Spinal cord (tissue), 9 donors: ENCODE measurements at regions not wholly inside any gene's neighbourhood (a gene's known extent, or its start where the extent isn't known, plus 50 kb on each side); places are given as distances from the start of the nearest gene placed in this dataset.
A peak's percentile ranks its signal among the peaks of the same experiment; 100 is the strongest.

Source experiments
- DNase-seq, 6 donors: peaks; one replicate each; pipeline versions ENCODE4 v3.0.0 to v3.0.0-alpha.2; 2013 to 2015; ENCODE audit warnings: low spot score in 6 of 6, low read depth in 4 of 6
- H3K27ac ChIP-seq: one replicate; pipeline ENCODE4 v1.5.1; 2013; ENCODE audit warnings: low read depth, low read length, control low read depth
- H3K27me3 ChIP-seq: one replicate; pipeline ENCODE4 v1.6.1; 2013; ENCODE audit warnings: low read length; ENCODE audit not compliant: control insufficient read depth, insufficient read depth
- H3K36me3 ChIP-seq: one replicate; pipeline ENCODE4 v1.6.1; 2013; ENCODE audit warnings: low read length; ENCODE audit not compliant: control insufficient read depth, insufficient read depth
- H3K4me1 ChIP-seq: one replicate; pipeline ENCODE4 v1.6.1; 2013; ENCODE audit warnings: low read length; ENCODE audit not compliant: control insufficient read depth, insufficient read depth
- H3K4me3 ChIP-seq: one replicate; pipeline ENCODE4 v1.5.1; 2013; ENCODE audit warnings: low read depth, low read length, control low read depth
- H3K9me3 ChIP-seq: one replicate; pipeline ENCODE4 v1.6.1; 2013; ENCODE audit warnings: low read length; ENCODE audit not compliant: control insufficient read depth, insufficient read depth
- WGBS: methylation state at CpG from one replicate; pipeline ENCODE4 v1.1.5; 2013; ENCODE audit warnings: missing lambda C conversion rate; ENCODE audit not compliant: insufficient coverage; 5-methylcytosine and 5-hydroxymethylcytosine counted together
- donor health status: healthy.

DNA sequence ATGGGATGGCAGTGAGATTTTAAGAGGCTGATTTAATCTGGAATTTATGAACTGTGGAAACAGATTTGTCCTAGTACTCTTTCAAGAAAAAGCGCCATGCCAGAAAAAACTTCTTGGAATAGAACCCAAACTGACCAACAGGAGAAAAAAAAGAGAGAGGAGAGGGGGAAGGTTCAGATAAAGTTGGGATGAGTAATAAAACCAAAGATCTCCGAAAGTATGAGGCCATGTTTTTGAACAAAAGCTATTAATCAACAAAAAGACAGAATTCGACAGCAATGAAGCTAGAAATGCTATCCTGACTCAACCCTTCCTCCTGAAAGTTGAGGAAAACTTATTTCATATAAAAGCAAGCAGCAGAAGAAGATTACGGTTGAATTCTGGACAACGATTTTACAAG is 135.5 kb downstream of the CEMIP2 start:
- H3K4me1 ChIP-seq = no peaks in the 10 kb centered on the region
- WGBS = no CpG with 5 or more reads among the region's 5 CpGs
- DNase-seq = no peak
- no peak overlapping the region for H3K27ac ChIP-seq
- H3K36me3 ChIP-seq = no peaks in the 10 kb centered on the region
- H3K4me3 ChIP-seq = no peak overlapping the region
- H3K27me3 ChIP-seq = no peaks in the 10 kb centered on the region
- no peaks in the 10 kb centered on the region for H3K9me3 ChIP-seq

GRCh38 chr9:71630377-71630995 is 137.8 kb downstream of the CEMIP2 start:
- H3K9me3 ChIP-seq = no peaks in the 10 kb centered on the region
- DNase-seq = no peak
- no peaks in the 10 kb centered on the region for H3K27me3 ChIP-seq
- WGBS = 94% methylated on average over 3 of the region's 3 CpGs
- H3K4me3 ChIP-seq = no peak overlapping the region
- no peaks in the 10 kb centered on the region for H3K4me1 ChIP-seq
- no peak overlapping the region for H3K27ac ChIP-seq
- H3K36me3 ChIP-seq = no peaks in the 10 kb centered on the region

- WGBS = no CpG with 5 or more reads among the region's 3 CpGs
- Histone ChIP-seq H3K9me3 (no peaks in the 10 kb centered on the region), H3K27ac (no peak overlapping the region), H3K36me3 (no peaks in the 10 kb centered on the region), H3K4me1 (no peaks in the 10 kb centered on the region), H3K4me3 (no peak overlapping the region), H3K27me3 (no peaks in the 10 kb centered on the region)
- DNase-seq = no peak
Measured at GRCh38 chr9:71629578-71630215, 138.6 kb downstream of the CEMIP2 start.

- H3K4me1 ChIP-seq = no peaks in the 10 kb centered on the region
- DNase-seq = no peak
- H3K9me3 ChIP-seq = no peaks in the 10 kb centered on the region
- H3K36me3 ChIP-seq = no peaks in the 10 kb centered on the region
- no peak overlapping the region for H3K4me3 ChIP-seq
- 100% methylated on average over 1 of the region's 3 CpGs for WGBS
- H3K27ac ChIP-seq = no peak overlapping the region
- H3K27me3 ChIP-seq = no peaks in the 10 kb centered on the region
Measured at GRCh38 chr9:71628247-71628646, 140.1 kb downstream of the CEMIP2 start.

- Histone ChIP-seq H3K27ac (no peak overlapping the region), H3K4me3 (no peak overlapping the region), H3K4me1 (no peaks in the 10 kb centered on the region), H3K36me3 (no peaks in the 10 kb centered on the region), H3K27me3 (no peaks in the 10 kb centered on the region), H3K9me3 (no peaks in the 10 kb centered on the region)
- WGBS = no CpG with 5 or more reads among the region's 1 CpG
- no peak for DNase-seq
Measured at GRCh38 chr9:71627537-71627936, 140.8 kb downstream of the CEMIP2 start.

GRCh38 chr9:71626395-71626794 is 141.9 kb downstream of the CEMIP2 start:
- no peak overlapping the region for H3K27ac ChIP-seq
- WGBS = no CpG with 5 or more reads among the region's 1 CpG
- no peak overlapping the region for H3K4me3 ChIP-seq
- no peaks in the 10 kb centered on the region for H3K27me3 ChIP-seq
- DNase-seq = no peak
- H3K4me1 ChIP-seq = no peaks in the 10 kb centered on the region
- no peaks in the 10 kb centered on the region for H3K9me3 ChIP-seq
- no peaks in the 10 kb centered on the region for H3K36me3 ChIP-seq

GRCh38 chr9:71624728-71625127 is 143.6 kb downstream of the CEMIP2 start:
- no peaks in the 10 kb centered on the region for H3K36me3 ChIP-seq

GRCh38 chr9:71620746-71621145 is 147.6 kb downstream of the CEMIP2 start:
- no peaks in the 10 kb centered on the region for H3K9me3 ChIP-seq
- no peak overlapping the region for H3K4me3 ChIP-seq
- H3K27ac ChIP-seq = no peak overlapping the region
- H3K27me3 ChIP-seq = no peaks in the 10 kb centered on the region
- no CpG with 5 or more reads among the region's 1 CpG for WGBS
- H3K36me3 ChIP-seq = no peaks in the 10 kb centered on the region
- H3K4me1 ChIP-seq = no peaks in the 10 kb centered on the region
- peak in 4 of 6 donors; percentile 26 to 82 (median 59) for DNase-seq

More at GRCh38 chr9:71624728-71625127, 143.6 kb downstream of the CEMIP2 start:
- H3K4me3 ChIP-seq = no peak overlapping the region
- H3K27ac ChIP-seq = no peak overlapping the region
- DNase-seq = no peak
- no peaks in the 10 kb centered on the region for H3K4me1 ChIP-seq
- no peaks in the 10 kb centered on the region for H3K27me3 ChIP-seq
- 100% methylated on average over 2 of the region's 3 CpGs for WGBS
- H3K9me3 ChIP-seq = no peaks in the 10 kb centered on the region

GRCh38 chr9:71620331-71620730 is 148.0 kb downstream of the CEMIP2 start:
- peak in 1 of 6 donors; percentile 60 for DNase-seq
- Histone ChIP-seq H3K4me3 (no peak overlapping the region), H3K27ac (no peak overlapping the region), H3K4me1 (no peaks in the 10 kb centered on the region), H3K9me3 (no peaks in the 10 kb centered on the region), H3K36me3 (no peaks in the 10 kb centered on the region), H3K27me3 (no peaks in the 10 kb centered on the region)
- no CpG with 5 or more reads among the region's 2 CpGs for WGBS

- Histone ChIP-seq H3K36me3 (no peaks in the 10 kb centered on the region), H3K27me3 (no peaks in the 10 kb centered on the region), H3K4me3 (no peak overlapping the region), H3K27ac (no peak overlapping the region), H3K9me3 (no peaks in the 10 kb centered on the region), H3K4me1 (no peaks in the 10 kb centered on the region)
- WGBS = no CpG with 5 or more reads among the region's 2 CpGs
- no peak for DNase-seq
Measured at GRCh38 chr9:71619926-71620325, 148.4 kb downstream of the CEMIP2 start.
